Mesothelial cell of epicardium (in vitro differentiated cells): ENCODE measurements at regions not wholly inside any gene's neighbourhood (a gene's known extent, or its start where the extent isn't known, plus 50 kb on each side); places are given as distances from the start of the nearest gene placed in this dataset.
A peak's percentile ranks its signal among the peaks of the same experiment; 100 is the strongest.

ENCODE experiments used
- DNase-seq, 2 experiments: peaks; one replicate each; pipeline ENCODE4 v3.0.0; 2021; ENCODE audit warnings: low spot score in 2 of 2; ENCODE audit not compliant: unreplicated experiment in 2 of 2
- H3K27ac Mint-ChIP-seq: 2 replicates; pipeline ENCODE4 v1.8.0; 2021; ENCODE audit warnings: mixed read lengths
- H3K27me3 Mint-ChIP-seq: 2 replicates; pipeline ENCODE4 v1.8.0; 2021; ENCODE audit warnings: low read depth, mixed read lengths
- H3K36me3 Mint-ChIP-seq: 2 replicates; pipeline ENCODE4 v1.8.0; 2021; ENCODE audit warnings: mixed read lengths
- H3K4me1 Mint-ChIP-seq: 2 replicates; pipeline ENCODE4 v1.8.0; 2021; ENCODE audit warnings: mixed read lengths
- H3K4me3 Mint-ChIP-seq: 2 replicates; pipeline ENCODE4 v1.8.0; 2021; ENCODE audit warnings: mild to moderate bottlenecking, moderate library complexity, mixed read lengths
- H3K9me3 Mint-ChIP-seq: 2 replicates; pipeline ENCODE4 v1.8.0; 2021; ENCODE audit warnings: mixed read lengths
- CTCF ChIP-seq: fragments of 200-600 bp; sonication (generic); IDR thresholded peaks from one replicate; pipeline ENCODE4 v1.5.0; 2021; ENCODE audit warnings: antibody characterized with exemption; ENCODE audit not compliant: unreplicated experiment

- no peak for DNase-seq
- H3K4me1 Mint-ChIP-seq = peaks cover 26% of the 10 kb centered on the region
- H3K27ac Mint-ChIP-seq = peak overlapping the region; percentile 6
- H3K27me3 Mint-ChIP-seq = no peaks in the 10 kb centered on the region
- H3K9me3 Mint-ChIP-seq = no peaks in the 10 kb centered on the region
- no peaks in the 10 kb centered on the region for H3K36me3 Mint-ChIP-seq
- TF ChIP-seq CTCF = no peak
- H3K4me3 Mint-ChIP-seq = no peak overlapping the region
Observed at GRCh38 chr2:128797937-128798336, 479.3 kb upstream of the HS6ST1 start.

DNA sequence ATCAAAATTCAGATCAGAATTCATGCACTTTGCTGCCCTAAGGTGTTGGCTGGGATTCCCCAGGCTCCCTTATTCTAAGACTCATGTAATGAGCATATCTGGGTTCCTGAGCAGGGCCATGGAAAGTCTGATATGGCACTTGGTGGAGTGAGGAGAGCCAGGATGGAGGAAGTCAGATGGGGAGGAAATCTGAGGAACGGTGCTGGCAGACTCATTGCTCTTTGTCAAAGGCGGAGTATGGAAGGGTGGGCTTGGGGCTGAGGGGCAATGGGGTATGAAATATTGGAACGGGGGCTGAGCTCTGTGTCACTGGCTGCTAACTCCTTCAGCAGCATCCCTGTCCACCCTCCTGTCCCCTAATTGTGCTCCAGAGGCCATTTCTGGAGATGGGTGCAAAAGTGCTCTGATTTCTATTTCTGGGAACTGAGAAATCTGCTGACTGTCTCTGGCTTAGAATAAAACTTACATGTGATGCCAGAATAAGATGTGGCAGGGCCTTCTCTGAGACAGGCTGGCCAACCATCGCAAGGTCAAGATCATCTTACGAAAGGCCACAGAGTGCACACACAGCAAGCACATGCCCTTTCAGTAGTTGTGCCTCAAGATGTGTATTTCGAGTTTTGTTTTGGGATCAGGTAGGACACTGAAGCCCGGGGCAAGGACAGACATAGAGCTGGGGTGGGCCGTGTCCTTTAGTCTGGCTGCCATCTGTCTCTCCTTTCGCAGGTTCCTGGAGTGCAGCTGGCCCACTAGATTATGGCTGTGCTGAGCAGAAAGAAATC is 480.0 kb upstream of the HS6ST1 start:
- Mint-ChIP-seq H3K9me3 (no peaks in the 10 kb centered on the region), H3K4me3 (no peak overlapping the region), H3K27ac (peak overlapping the region; percentile 6), H3K36me3 (no peaks in the 10 kb centered on the region), H3K27me3 (no peaks in the 10 kb centered on the region), H3K4me1 (peaks cover 29% of the 10 kb centered on the region)
- no peak for TF ChIP-seq CTCF
- DNase-seq = peak in 1 of 2 experiments; percentile 22

DNA sequence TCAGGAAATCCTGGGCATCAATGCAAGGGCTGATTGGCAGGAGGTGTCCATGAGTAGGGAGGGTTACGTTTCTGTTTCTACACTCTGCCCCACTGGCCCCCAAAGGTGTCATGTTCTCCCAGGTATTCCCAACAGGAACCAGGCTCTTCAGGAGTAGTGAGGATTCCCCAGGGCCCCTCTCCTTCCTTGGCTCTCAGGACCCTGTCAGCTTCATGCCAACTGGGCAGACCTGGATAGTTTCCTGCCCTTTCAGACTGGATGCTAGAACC is 480.6 kb upstream of the HS6ST1 start:
- Mint-ChIP-seq H3K27me3 (no peaks in the 10 kb centered on the region), H3K9me3 (no peaks in the 10 kb centered on the region), H3K4me3 (no peak overlapping the region), H3K36me3 (no peaks in the 10 kb centered on the region), H3K27ac (no peak overlapping the region), H3K4me1 (peaks cover 27% of the 10 kb centered on the region)
- peak in 1 of 2 experiments; percentile 22 for DNase-seq
- TF ChIP-seq CTCF = no peak

- peak in 1 of 2 experiments; percentile 10 for DNase-seq
- no peak overlapping the region for H3K4me3 Mint-ChIP-seq
- TF ChIP-seq CTCF = no peak
- no peaks in the 10 kb centered on the region for H3K9me3 Mint-ChIP-seq
- H3K36me3 Mint-ChIP-seq = no peaks in the 10 kb centered on the region
- no peaks in the 10 kb centered on the region for H3K27me3 Mint-ChIP-seq
- H3K4me1 Mint-ChIP-seq = peaks cover 24% of the 10 kb centered on the region
- H3K27ac Mint-ChIP-seq = no peak overlapping the region
Observed at GRCh38 chr2:128799730-128800129, 481.1 kb upstream of the HS6ST1 start.

DNA sequence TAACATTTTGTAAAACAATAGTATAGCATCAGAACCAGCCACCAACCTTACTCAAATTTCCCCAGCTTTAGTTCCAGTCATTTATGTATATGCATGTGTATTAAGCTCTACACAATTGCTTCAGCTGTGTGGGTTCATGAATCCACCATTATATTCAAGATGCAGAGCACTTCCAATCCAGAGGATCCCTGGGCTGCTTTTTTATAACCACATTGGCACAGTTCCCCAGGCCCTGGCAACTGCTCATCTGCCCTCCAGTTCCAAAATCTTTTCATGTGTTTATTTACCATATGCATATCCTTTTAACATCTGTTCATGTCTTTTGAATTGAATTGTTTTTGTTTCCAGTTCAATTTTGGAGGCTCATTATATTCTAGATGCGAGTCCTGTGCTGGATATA is 482.9 kb upstream of the HS6ST1 start:
- Mint-ChIP-seq H3K27ac (peak overlapping the region; percentile 0), H3K4me3 (no peak overlapping the region), H3K27me3 (no peaks in the 10 kb centered on the region), H3K9me3 (peaks cover 4% of the 10 kb centered on the region), H3K36me3 (no peaks in the 10 kb centered on the region), H3K4me1 (peaks cover 24% of the 10 kb centered on the region)
- TF ChIP-seq CTCF = no peak
- no peak for DNase-seq

- DNase-seq = no peak
- no peak for TF ChIP-seq CTCF
- Mint-ChIP-seq H3K27ac (no peak overlapping the region), H3K9me3 (peaks cover 16% of the 10 kb centered on the region), H3K27me3 (no peaks in the 10 kb centered on the region), H3K36me3 (peaks cover 6% of the 10 kb centered on the region), H3K4me1 (peaks cover 18% of the 10 kb centered on the region), H3K4me3 (no peak overlapping the region)
Observed at GRCh38 chr2:128803222-128803621, 484.6 kb upstream of the HS6ST1 start.
